HepG2 (cell line): ENCODE measurements at regions not wholly inside any gene's neighbourhood (a gene's known extent, or its start where the extent isn't known, plus 50 kb on each side); places are given as distances from the start of the nearest gene placed in this dataset.

Experiments used
- ATAC-seq: fragments of 200-7000 bp; cut with Tn5 transposase; 3 replicates; pipeline ENCODE4 v1.9.1; 2020; ENCODE audit warnings: mild to moderate bottlenecking, moderate library complexity
- BruUV-seq: library from RNA; stranded (reverse); fragments of 400-500 nt; replicated peaks from 2 replicates; lab custom pipeline; 2021; lab: Mats Ljungman, UMichigan
- CTCF ChIA-PET: fragments of 300-600 bp; formaldehyde crosslinking; extraction: SDS; loops from one replicate; lab custom pipeline; 2021; ENCODE audit warnings: low total read pairs, inconsistent platforms, low intra/inter-chr PET ratio; lab: Yijun Ruan, JAX
- POLR2A ChIA-PET: fragments of 350-600 bp; sonication (Branson Sonifier 250); formaldehyde crosslinking; loops from one replicate; lab custom pipeline; 2020; ENCODE audit warnings: antibody characterized with exemption, inconsistent platforms; lab: Yijun Ruan, JAX
- DNase-seq: peaks from one replicate; pipeline ENCODE4 v3.0.0-alpha.2; 2015; ENCODE audit warnings: low spot score
- FAIRE-seq: peaks from 3 replicates; lab custom pipeline; 2011; peaks lifted over from hg19 to GRCh38; lab: Jason Lieb, UNC
- H2AFZ ChIP-seq: one replicate; pipeline ENCODE4 v1.6.1; 2011; ENCODE audit warnings: low read length, inconsistent platforms
- H3K27ac ChIP-seq: fragments of 300-600 bp; 3 replicates; pipeline ENCODE4 v1.8.0; 2011; ENCODE audit warnings: mixed run types, mild to moderate bottlenecking, mixed read lengths, low read length, inconsistent platforms; ENCODE audit not compliant: insufficient read depth; ENCODE audit errors: extremely low read length
- H3K27me3 ChIP-seq, 2 experiments: fragments of 200-600 bp in 1 of 2; 2 replicates in 1 of 2; 3 replicates in 1 of 2; pipeline versions ENCODE4 v1.6.0 to v1.8.0; 2011; ENCODE audit warnings: low read length in 2 of 2, mild to moderate bottlenecking in 2 of 2, moderate library complexity in 2 of 2, inconsistent platforms in 1 of 2; ENCODE audit not compliant: insufficient read depth in 2 of 2, control insufficient read depth in 1 of 2
- H3K36me3 ChIP-seq, 2 experiments: fragments of 200-600 bp in 1 of 2; replicated peaks in 1 of 2; 2 replicates in 1 of 2; 3 replicates in 1 of 2; pipeline versions ENCODE4 v1.5.1 to v1.8.0; 2011; ENCODE audit warnings: low read length in 2 of 2, inconsistent platforms in 1 of 2; ENCODE audit not compliant: insufficient read depth in 2 of 2, control insufficient read depth in 1 of 2
- H3K4me1 ChIP-seq: 2 replicates; pipeline ENCODE4 v1.5.1; 2012; ENCODE audit warnings: low read length, inconsistent platforms; ENCODE audit not compliant: insufficient read depth
- H3K4me2 ChIP-seq: 2 replicates; pipeline ENCODE4 v1.6.0; 2011; ENCODE audit warnings: low read depth, low read length, inconsistent platforms
- H3K4me3 ChIP-seq, 3 experiments: fragments of 200-600 bp in 1 of 3; sonication (generic), shearing (Covaris generic) in 1 of 3; replicated peaks in 1 of 3; 2 replicates each; pipeline ENCODE4 v1.5.1; 2011 to 2016; ENCODE audit warnings: low read length in 3 of 3, inconsistent platforms in 2 of 3, low read depth in 2 of 3, mild to moderate bottlenecking in 2 of 3, control low read depth in 1 of 3, mixed read lengths in 1 of 3; ENCODE audit not compliant: insufficient read depth in 1 of 3
- H3K79me2 ChIP-seq: one replicate; pipeline ENCODE4 v1.6.1; 2011; ENCODE audit warnings: low read length, inconsistent platforms; ENCODE audit not compliant: insufficient read depth
- H3K9ac ChIP-seq: 2 replicates; pipeline ENCODE4 v1.6.0; 2011; ENCODE audit warnings: mild to moderate bottlenecking, low read depth, low read length, inconsistent platforms; ENCODE audit not compliant: insufficient read depth
- H3K9me3 ChIP-seq: 2 replicates; pipeline ENCODE4 v1.5.1; 2012; ENCODE audit warnings: mild to moderate bottlenecking, low read length
- H4K20me1 ChIP-seq: 2 replicates; pipeline ENCODE4 v1.6.0; 2011; ENCODE audit warnings: inconsistent platforms, mild to moderate bottlenecking, low read length, moderate library complexity; ENCODE audit not compliant: insufficient read depth
- ATF7-NPFF ChIP-seq: sonication (generic); formaldehyde crosslinking; IDR thresholded peaks from 2 replicates; pipeline ENCODE4 v1.8.1; 2023; ENCODE audit warnings: mild to moderate bottlenecking, low read depth, missing genetic modification reagents, moderate library complexity
- CAMTA2 ChIP-seq: sonication (generic); formaldehyde crosslinking; IDR thresholded peaks from 2 replicates; pipeline ENCODE4 v1.4.0; 2020; ENCODE audit warnings: mild to moderate bottlenecking, missing genetic modification reagents, borderline replicate concordance
- HNRNPK ChIP-seq: fragments of 200-400 bp; formaldehyde crosslinking; IDR thresholded peaks from 2 replicates; pipeline ENCODE4 v1.6.1; 2018; ENCODE audit warnings: low read length, low read depth, moderate library complexity, mild to moderate bottlenecking; ENCODE audit not compliant: poor library complexity, severe bottlenecking
- SALL2 ChIP-seq: sonication (generic); formaldehyde crosslinking; IDR thresholded peaks from 2 replicates; pipeline ENCODE4 v1.8.1; 2023; ENCODE audit warnings: mild to moderate bottlenecking, missing genetic modification reagents, inconsistent platforms
- TBX3 ChIP-seq: fragments of 450-650 bp; IDR thresholded peaks from 2 replicates; pipeline ENCODE4 v1.6.1; 2017; ENCODE audit warnings: antibody characterized with exemption, mild to moderate bottlenecking, inconsistent platforms, borderline replicate concordance
- XBP1 ChIP-seq: sonication (generic); formaldehyde crosslinking; IDR thresholded peaks from 2 replicates; pipeline ENCODE4 v1.5.0; 2020; ENCODE audit warnings: missing genetic modification reagents
- ZFP36L1 ChIP-seq: sonication (generic); formaldehyde crosslinking; IDR thresholded peaks from 2 replicates; pipeline ENCODE4 v1.8.0; 2022; ENCODE audit warnings: mild to moderate bottlenecking, missing genetic modification reagents, moderate library complexity
- ZNF101 ChIP-seq: sonication (generic); formaldehyde crosslinking; IDR thresholded peaks from 2 replicates; pipeline ENCODE4 v1.4.0; 2020; ENCODE audit warnings: mild to moderate bottlenecking, low read depth, missing genetic modification reagents, borderline replicate concordance
- ZNF264 ChIP-seq: sonication (generic); formaldehyde crosslinking; IDR thresholded peaks from 2 replicates; pipeline ENCODE4 v1.4.0; 2020; ENCODE audit warnings: missing genetic modification reagents
- ZNF276 ChIP-seq: sonication (generic); formaldehyde crosslinking; IDR thresholded peaks from 2 replicates; pipeline ENCODE4 v1.4.0; 2020; ENCODE audit warnings: mild to moderate bottlenecking, low read depth, missing genetic modification reagents
- ZNF292 ChIP-seq: sonication (generic); formaldehyde crosslinking; IDR thresholded peaks from 2 replicates; pipeline ENCODE4 v1.8.1; 2022; ENCODE audit warnings: mild to moderate bottlenecking, low read depth, missing genetic modification reagents, borderline replicate concordance
- ZNF354B ChIP-seq: sonication (generic); formaldehyde crosslinking; IDR thresholded peaks from 2 replicates; pipeline ENCODE4 v1.8.0; 2022; ENCODE audit warnings: mild to moderate bottlenecking, missing genetic modification reagents
- ZNF382 ChIP-seq: sonication (generic); formaldehyde crosslinking; IDR thresholded peaks from 2 replicates; pipeline ENCODE4 v1.5.0; 2020; ENCODE audit warnings: missing genetic modification reagents, mild to moderate bottlenecking, borderline replicate concordance
- ZNF550 ChIP-seq: sonication (generic); formaldehyde crosslinking; IDR thresholded peaks from 2 replicates; pipeline ENCODE4 v1.4.0; 2020; ENCODE audit warnings: mild to moderate bottlenecking, missing genetic modification reagents, borderline replicate concordance
- ZNF605 ChIP-seq: sonication (generic); formaldehyde crosslinking; IDR thresholded peaks from 2 replicates; pipeline ENCODE4 v1.8.0; 2022; ENCODE audit warnings: mild to moderate bottlenecking, missing genetic modification reagents
- ZNF619 ChIP-seq: sonication (generic); formaldehyde crosslinking; IDR thresholded peaks from 2 replicates; pipeline ENCODE4 v1.4.0; 2020; ENCODE audit warnings: mild to moderate bottlenecking, missing genetic modification reagents
- ZNF724P ChIP-seq: sonication (generic); formaldehyde crosslinking; IDR thresholded peaks from 2 replicates; pipeline ENCODE4 v1.8.0; 2022; ENCODE audit warnings: missing genetic modification reagents, borderline replicate concordance
- WGBS: methylation state at CpG from one replicate; pipeline ENCODE4 v1.1.6; 2017; ENCODE audit warnings: low lambda C conversion rate; 5-methylcytosine and 5-hydroxymethylcytosine counted together
- in situ Hi-C: cut with HindIII; loops from 2 replicates; pipeline ENCODE4 v1.10.0; 2017; ENCODE audit warnings: low pct_unique_long_range_greater_than_20kb; ENCODE audit not compliant: extremely low pct_ligation_motif_present
- intact Hi-C: fragments of 100-400 bp; cut with micrococcal nuclease; formaldehyde crosslinking; loops from one replicate; pipeline ENCODE4 v1.10.0; 2022; ENCODE audit not compliant: unreplicated experiment

GRCh38 chr17:55666806-55667205 is 55.9 kb downstream of the TMEM100 start:
- no peak overlapping the region for H3K4me3 ChIP-seq
- in situ Hi-C loops: no loop called here
- H3K27ac ChIP-seq: no peak overlapping the region
- BruUV-seq: no TSS peak
- no peaks in the 10 kb centered on the region for H3K4me1 ChIP-seq
- peaks cover 0 to 6% of the 10 kb centered on the region in 2 experiments; a peak in 2 of 5 replicates for H3K27me3 ChIP-seq
- H3K36me3 ChIP-seq: no peaks in the 10 kb centered on the region
- POLR2A ChIA-PET: no interaction called here
- no peak for DNase-seq
- 3% methylated on average over 2 of the region's 2 CpGs for WGBS
- TF ChIP-seq ATF7-NPFF (CRISPR knock-in tag) (no peak), ZNF264 (CRISPR knock-in tag) (no peak), ZNF724P (CRISPR knock-in tag) (no peak), ZNF101 (CRISPR knock-in tag) (no peak), ZFP36L1 (CRISPR knock-in tag) (no peak), TBX3 (no peak), SALL2 (CRISPR knock-in tag) (no peak), ZNF354B (CRISPR knock-in tag) (no peak)
- TF ChIP-seq, all 625 proteins: peak for 0
- FAIRE-seq (no peak), ATAC-seq (no peak)
- Histone ChIP-seq H2AFZ (no peak overlapping the region), H3K79me2 (no peaks in the 10 kb centered on the region), H3K9ac (no peak overlapping the region), H3K9me3 (no peaks in the 10 kb centered on the region), H3K4me2 (no peak overlapping the region), H4K20me1 (no peaks in the 10 kb centered on the region)
- intact Hi-C loops: no loop called here
- CTCF ChIA-PET: no interaction called here

GRCh38 chr17:55664287-55664686 is 58.4 kb downstream of the TMEM100 start:
- Histone ChIP-seq H3K27me3 (peaks cover 0 to 6% of the 10 kb centered on the region in 2 experiments; a peak in 3 of 5 replicates), H3K9ac (no peak overlapping the region), H3K36me3 (no peaks in the 10 kb centered on the region), H3K27ac (no peak overlapping the region), H2AFZ (no peak overlapping the region), H3K79me2 (no peaks in the 10 kb centered on the region), H3K4me1 (no peaks in the 10 kb centered on the region), H3K9me3 (no peaks in the 10 kb centered on the region), H3K4me2 (no peak overlapping the region), H4K20me1 (no peaks in the 10 kb centered on the region), H3K4me3 (no peak overlapping the region)
- ATAC-seq (no peak), DNase-seq (no peak), FAIRE-seq (no peak)
- ChIA-PET CTCF (no interaction called here), POLR2A (no interaction called here)
- TF ChIP-seq ZNF550: no peak
- no peak for TF ChIP-seq XBP1 (CRISPR knock-in tag)
- TF ChIP-seq ZNF276 (CRISPR knock-in tag): no peak
- TF ChIP-seq ZNF619 (CRISPR knock-in tag): no peak
- TF ChIP-seq CAMTA2 (CRISPR knock-in tag): no peak
- no peak for TF ChIP-seq HNRNPK
- TF ChIP-seq ZNF605: no peak
- TF ChIP-seq ZNF292 (CRISPR knock-in tag): no peak
- no peak for TF ChIP-seq ZNF382
- no TSS peak for BruUV-seq
- 16% methylated on average over 3 of the region's 3 CpGs for WGBS
- intact Hi-C loops (no loop called here), in situ Hi-C loops (no loop called here)
